ENCODE measurements at regions not wholly inside any gene's neighbourhood (a gene's known extent, or its start where the extent isn't known, plus 50 kb on each side); places are given as distances from the start of the nearest gene placed in this dataset.

DNA sequence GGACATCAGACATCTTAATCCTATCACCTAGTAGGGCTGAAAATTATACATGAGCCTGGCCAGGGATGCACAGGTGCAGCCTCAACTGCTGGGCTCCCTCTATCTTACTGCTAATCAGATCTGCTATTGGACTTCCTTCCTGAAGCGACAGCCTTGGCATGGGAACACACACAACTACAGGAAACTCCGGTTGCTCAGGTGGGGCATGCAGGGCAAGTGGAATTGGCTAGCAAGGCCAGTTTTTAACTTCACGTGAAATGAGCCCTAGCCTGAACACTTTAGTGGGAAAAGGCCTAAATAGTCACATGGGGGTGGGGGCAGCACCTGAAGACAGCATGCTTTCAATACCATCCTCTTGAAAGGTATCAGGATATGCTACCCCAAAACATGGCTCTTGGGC, 147.9 kb upstream of the NCKAP5 start:
- Histone ChIP-seq H4K5ac (ENCODE audit: insufficient read length, low read depth, low read length) (no peak overlapping the region), H3K4me1 (replicated peaks in 1 of 4; ENCODE audit: control insufficient read depth in 3 of 4, insufficient read depth in 4 of 4, low read length in 3 of 4) (no peaks in the 10 kb centered on the region), H2AFZ (ENCODE audit: low read length) (no peak overlapping the region), H2BK12ac (ENCODE audit: low read depth, low read length) (no peak overlapping the region), H2BK20ac (ENCODE audit: low read length) (no peak overlapping the region), H3K9me3 (ENCODE audit: insufficient read depth in 2 of 2, low read depth in 1 of 2, low read length in 1 of 2) (0 out of 4 replicates have a peak, but pooled peaks cover 0 to 3% of the 10 kb centered on the region in 2 experiments), H3K9ac (replicated peaks in 1 of 4; ENCODE audit: extremely low read depth in 1 of 4, low read depth in 3 of 4, low read length in 3 of 4) (no peak overlapping the region), H3K27ac (ENCODE audit: low read depth, low read length) (no peak overlapping the region), H3K79me2 (ENCODE audit: control insufficient read depth in 1 of 2, insufficient read depth in 2 of 2, low read length in 2 of 2) (no peaks in the 10 kb centered on the region), H2BK120ac (replicated peaks; ENCODE audit: low read depth, low read length) (no peak overlapping the region), H3K4me3 (ENCODE audit: extremely low read depth in 1 of 4, insufficient read depth in 2 of 4, low read depth in 3 of 4, low read length in 4 of 4) (no peak overlapping the region), H3K23me2 (ENCODE audit: low read depth, low read length) (no peaks in the 10 kb centered on the region), H2BK5ac (ENCODE audit: low read depth, low read length) (no peak overlapping the region), H3K23ac (ENCODE audit: insufficient read length) (no peak overlapping the region), H3K18ac (ENCODE audit: extremely low read depth, low read length) (no peak overlapping the region), H2AK5ac (ENCODE audit: low read depth, low read length) (no peak overlapping the region), H4K20me1 (replicated peaks in 1 of 2; ENCODE audit: control insufficient read depth in 1 of 2, insufficient read depth in 2 of 2, low read length in 2 of 2) (no peaks in the 10 kb centered on the region), H3K4ac (replicated peaks; ENCODE audit: insufficient read length, low read depth, low read length) (no peak overlapping the region), H3K36me3 (ENCODE audit: control insufficient read depth in 2 of 4, insufficient read depth in 4 of 4, low read length in 3 of 4) (no peaks in the 10 kb centered on the region), H3K27me3 (replicated peaks in 1 of 4; ENCODE audit: control insufficient read depth in 3 of 4, extremely low read depth in 1 of 4, insufficient read depth in 3 of 4, low read length in 3 of 4) (no peaks in the 10 kb centered on the region), H3K79me1 (ENCODE audit: low read depth, low read length) (no peaks in the 10 kb centered on the region), H4K8ac (ENCODE audit: extremely low read depth, insufficient read depth, low read length) (no peak overlapping the region), H3K4me2 (ENCODE audit: insufficient read depth in 1 of 2, low read depth in 2 of 2, low read length in 2 of 2) (no peak overlapping the region), H3K56ac (replicated peaks; ENCODE audit: insufficient read length, low read depth, low read length) (no peak overlapping the region), H2BK15ac (ENCODE audit: low read length) (no peak overlapping the region), H4K91ac (replicated peaks; ENCODE audit: insufficient read length, low read length) (no peak overlapping the region), H3K14ac (ENCODE audit: insufficient read length) (no peak overlapping the region)
- ChIA-PET CTCF (ENCODE audit: partially characterized antibody) (interaction anchor here (0.6 to 0.9 kb wide), 2 partner anchors 34 to 109 kb away, joined by 3 to 4 read pairs; no protein-coding TSS in a partner anchor), POLR2A (ENCODE audit: partially characterized antibody) (no interaction called here)
- no peak for TF ChIP-seq RXRA (IDR thresholded peaks at IDR 0.05; ENCODE audit: insufficient read depth, low read depth, low read length)
- TF ChIP-seq BACH1 (IDR thresholded peaks at IDR 0.05; ENCODE audit: low read length), result no peak
- TF ChIP-seq PHF8 (conservative IDR thresholded peaks at IDR 0.05; ENCODE audit: low read depth, low read length), result no peak
- no peak for TF ChIP-seq EP300 (IDR thresholded peaks at IDR 0.05; ENCODE audit: borderline replicate concordance in 1 of 2, low read depth in 2 of 2, low read length in 2 of 2)
- TF ChIP-seq, protein P1, sequence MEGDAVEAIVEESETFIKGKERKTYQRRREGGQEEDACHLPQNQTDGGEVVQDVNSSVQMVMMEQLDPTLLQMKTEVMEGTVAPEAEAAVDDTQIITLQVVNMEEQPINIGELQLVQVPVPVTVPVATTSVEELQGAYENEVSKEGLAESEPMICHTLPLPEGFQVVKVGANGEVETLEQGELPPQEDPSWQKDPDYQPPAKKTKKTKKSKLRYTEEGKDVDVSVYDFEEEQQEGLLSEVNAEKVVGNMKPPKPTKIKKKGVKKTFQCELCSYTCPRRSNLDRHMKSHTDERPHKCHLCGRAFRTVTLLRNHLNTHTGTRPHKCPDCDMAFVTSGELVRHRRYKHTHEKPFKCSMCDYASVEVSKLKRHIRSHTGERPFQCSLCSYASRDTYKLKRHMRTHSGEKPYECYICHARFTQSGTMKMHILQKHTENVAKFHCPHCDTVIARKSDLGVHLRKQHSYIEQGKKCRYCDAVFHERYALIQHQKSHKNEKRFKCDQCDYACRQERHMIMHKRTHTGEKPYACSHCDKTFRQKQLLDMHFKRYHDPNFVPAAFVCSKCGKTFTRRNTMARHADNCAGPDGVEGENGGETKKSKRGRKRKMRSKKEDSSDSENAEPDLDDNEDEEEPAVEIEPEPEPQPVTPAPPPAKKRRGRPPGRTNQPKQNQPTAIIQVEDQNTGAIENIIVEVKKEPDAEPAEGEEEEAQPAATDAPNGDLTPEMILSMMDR (IDR thresholded peaks at IDR 0.05; ENCODE audit: control extremely low read depth in 1 of 3, insufficient read depth in 1 of 3, low read depth in 1 of 3, low read length in 3 of 3), result no peak
- TF ChIP-seq SP2 (IDR thresholded peaks at IDR 0.05; ENCODE audit: low read length), result no peak
- DNase-seq (ENCODE audit: low read depth in 1 of 2, low spot score in 2 of 2) (no peak), FAIRE-seq (no peak)
- 85% methylated on average over 3 of the region's 3 CpGs; no CpG with 5 or more reads in 1 of the 2 experiments for WGBS, 2 experiments (ENCODE audit: extremely low coverage in 1 of 2, insufficient coverage in 1 of 2, insufficient read length in 1 of 2, insufficient replicate concordance in 2 of 2, low coverage in 1 of 2, low lambda C conversion rate in 2 of 2, missing lambda C conversion rate in 1 of 2)

Measured in H1 (cell line).